IPS-15b (cell line): ENCODE measurements at regions not wholly inside any gene's neighbourhood (a gene's known extent, or its start where the extent isn't known, plus 50 kb on each side); places are given as distances from the start of the nearest gene placed in this dataset.

Source experiments
- H3K27me3 ChIP-seq: one replicate; pipeline ENCODE4 v1.6.1; 2013; ENCODE audit warnings: low read length; ENCODE audit not compliant: control insufficient read depth, insufficient read depth
- H3K36me3 ChIP-seq: one replicate; pipeline ENCODE4 v1.6.1; 2013; ENCODE audit warnings: low read length; ENCODE audit not compliant: control insufficient read depth, insufficient read depth
- H3K4me1 ChIP-seq: one replicate; pipeline ENCODE4 v1.6.1; 2013; ENCODE audit warnings: mild to moderate bottlenecking, low read length; ENCODE audit not compliant: control insufficient read depth, insufficient read depth
- H3K4me3 ChIP-seq: one replicate; pipeline ENCODE4 v1.5.1; 2013; ENCODE audit warnings: low read depth, low read length
- H3K9ac ChIP-seq: one replicate; pipeline ENCODE4 v1.6.1; 2013; ENCODE audit warnings: low read depth, mild to moderate bottlenecking, low read length
- H3K9me3 ChIP-seq: one replicate; pipeline ENCODE4 v1.6.1; 2013; ENCODE audit warnings: mild to moderate bottlenecking, low read length; ENCODE audit not compliant: control insufficient read depth, insufficient read depth

GRCh38 chr10:56599201-56599600 lies 238.1 kb upstream of the ZWINT start:
- H3K36me3 ChIP-seq = no peaks in the 10 kb centered on the region
- H3K9me3 ChIP-seq = no peaks in the 10 kb centered on the region
- no peaks in the 10 kb centered on the region for H3K27me3 ChIP-seq
- no peak overlapping the region for H3K4me3 ChIP-seq
- H3K9ac ChIP-seq = no peak overlapping the region
- no peaks in the 10 kb centered on the region for H3K4me1 ChIP-seq

- Histone ChIP-seq H3K4me1 (no peaks in the 10 kb centered on the region), H3K9me3 (no peaks in the 10 kb centered on the region), H3K9ac (no peak overlapping the region), H3K27me3 (no peaks in the 10 kb centered on the region), H3K36me3 (no peaks in the 10 kb centered on the region), H3K4me3 (no peak overlapping the region)
These were observed 235.2 kb upstream of the ZWINT start for GRCh38 chr10:56596257-56596656.

- Histone ChIP-seq H3K9ac (no peak overlapping the region), H3K4me1 (no peaks in the 10 kb centered on the region), H3K9me3 (no peaks in the 10 kb centered on the region), H3K4me3 (no peak overlapping the region), H3K36me3 (no peaks in the 10 kb centered on the region), H3K27me3 (no peaks in the 10 kb centered on the region)
These were observed 232.1 kb upstream of the ZWINT start for GRCh38 chr10:56593120-56593519.

GRCh38 chr10:56586461-56586891 lies 225.4 kb upstream of the ZWINT start:
- Histone ChIP-seq H3K9ac (no peak overlapping the region), H3K27me3 (no peaks in the 10 kb centered on the region), H3K36me3 (no peaks in the 10 kb centered on the region), H3K4me1 (no peaks in the 10 kb centered on the region), H3K9me3 (no peaks in the 10 kb centered on the region), H3K4me3 (no peak overlapping the region)

GRCh38 chr10:56585447-56586171 lies 224.6 kb upstream of the ZWINT start:
- Histone ChIP-seq H3K36me3 (no peaks in the 10 kb centered on the region), H3K4me3 (no peak overlapping the region), H3K9ac (no peak overlapping the region), H3K9me3 (no peaks in the 10 kb centered on the region), H3K27me3 (no peaks in the 10 kb centered on the region), H3K4me1 (no peaks in the 10 kb centered on the region)

DNA sequence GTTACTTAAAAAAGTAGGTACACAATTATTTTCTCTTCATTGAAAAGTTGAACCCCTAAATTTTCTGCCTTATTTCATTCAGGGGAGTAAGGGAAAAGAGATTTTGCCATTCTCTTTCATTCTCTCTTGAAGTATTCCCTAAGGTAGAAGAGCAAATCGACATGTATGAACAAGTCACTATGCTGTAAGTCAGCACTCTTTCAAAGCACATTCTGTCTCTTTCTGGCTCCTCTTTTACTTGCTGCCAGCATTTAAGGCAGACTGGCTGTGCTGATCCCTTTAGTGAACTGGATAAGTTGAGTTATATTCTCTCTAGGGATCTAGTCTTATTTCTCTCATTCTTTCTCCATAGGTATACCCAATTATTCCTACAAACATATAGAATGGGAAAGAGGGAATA lies 222.3 kb upstream of the ZWINT start:
- Histone ChIP-seq H3K36me3 (no peaks in the 10 kb centered on the region), H3K27me3 (no peaks in the 10 kb centered on the region), H3K4me1 (no peaks in the 10 kb centered on the region), H3K9me3 (no peaks in the 10 kb centered on the region), H3K4me3 (no peak overlapping the region), H3K9ac (no peak overlapping the region)

- H3K9me3 ChIP-seq = peaks cover 3% of the 10 kb centered on the region
- no peaks in the 10 kb centered on the region for H3K4me1 ChIP-seq
- no peaks in the 10 kb centered on the region for H3K27me3 ChIP-seq
- no peak overlapping the region for H3K9ac ChIP-seq
- no peak overlapping the region for H3K4me3 ChIP-seq
- H3K36me3 ChIP-seq = no peaks in the 10 kb centered on the region
These were observed 206.5 kb upstream of the ZWINT start for GRCh38 chr10:56567580-56567979.

- no peak overlapping the region for H3K9ac ChIP-seq
- no peaks in the 10 kb centered on the region for H3K36me3 ChIP-seq
- no peaks in the 10 kb centered on the region for H3K4me1 ChIP-seq
- no peaks in the 10 kb centered on the region for H3K27me3 ChIP-seq
- no peak overlapping the region for H3K4me3 ChIP-seq
- no peaks in the 10 kb centered on the region for H3K9me3 ChIP-seq
These were observed 200.3 kb upstream of the ZWINT start for GRCh38 chr10:56561336-56561735.

DNA sequence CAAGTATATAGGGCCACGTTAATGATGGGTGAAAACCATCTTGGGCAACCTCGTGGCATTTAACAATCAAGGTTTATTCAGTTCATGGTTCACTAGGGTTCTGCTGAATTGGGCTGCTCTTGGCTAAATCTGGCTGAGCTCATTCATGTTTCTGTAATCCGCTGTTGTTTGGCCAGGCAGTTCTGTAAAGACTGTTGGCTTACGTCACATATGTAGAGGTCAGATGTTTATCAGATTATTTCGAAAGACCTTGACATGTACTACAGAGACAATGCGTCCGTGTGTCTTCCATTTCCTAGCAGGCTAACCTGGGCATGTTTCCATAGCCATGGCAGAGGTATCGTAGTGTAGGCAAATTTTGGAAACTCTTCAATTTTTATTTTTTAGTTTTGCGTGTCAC lies 190.0 kb upstream of the ZWINT start:
- Histone ChIP-seq H3K4me3 (no peak overlapping the region), H3K9ac (no peak overlapping the region), H3K36me3 (no peaks in the 10 kb centered on the region), H3K4me1 (no peaks in the 10 kb centered on the region), H3K27me3 (no peaks in the 10 kb centered on the region), H3K9me3 (no peaks in the 10 kb centered on the region)

- Histone ChIP-seq H3K4me3 (no peak overlapping the region), H3K9ac (no peak overlapping the region), H3K9me3 (no peaks in the 10 kb centered on the region), H3K4me1 (no peaks in the 10 kb centered on the region), H3K27me3 (no peaks in the 10 kb centered on the region), H3K36me3 (no peaks in the 10 kb centered on the region)
These were observed 186.1 kb upstream of the ZWINT start for GRCh38 chr10:56547163-56547562.

GRCh38 chr10:56537984-56538383 lies 176.9 kb upstream of the ZWINT start:
- H3K36me3 ChIP-seq = no peaks in the 10 kb centered on the region
- H3K27me3 ChIP-seq = peaks cover 6% of the 10 kb centered on the region
- no peaks in the 10 kb centered on the region for H3K4me1 ChIP-seq
- no peak overlapping the region for H3K4me3 ChIP-seq
- no peak overlapping the region for H3K9ac ChIP-seq
- no peaks in the 10 kb centered on the region for H3K9me3 ChIP-seq

DNA sequence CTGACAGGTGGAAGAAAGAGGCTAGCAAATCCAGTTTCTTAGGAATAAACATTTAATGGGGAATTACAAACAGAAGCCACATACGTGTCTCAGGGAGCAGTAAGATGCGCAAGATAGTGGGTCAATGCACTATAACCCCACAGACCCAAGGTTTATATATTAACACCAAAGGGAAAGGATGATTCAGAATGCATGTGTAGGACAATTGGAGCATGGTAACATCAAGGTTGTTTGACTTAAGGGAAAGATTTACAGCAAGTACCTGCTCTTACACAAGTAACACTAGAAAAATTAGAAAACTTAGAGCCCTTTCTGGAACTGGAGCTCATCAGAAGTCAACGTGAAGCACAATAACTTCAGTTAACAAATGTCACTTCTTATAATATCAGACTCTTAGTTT lies 161.1 kb upstream of the ZWINT start:
- Histone ChIP-seq H3K36me3 (no peaks in the 10 kb centered on the region), H3K4me3 (no peak overlapping the region), H3K9ac (no peak overlapping the region), H3K9me3 (no peaks in the 10 kb centered on the region), H3K4me1 (no peaks in the 10 kb centered on the region), H3K27me3 (no peaks in the 10 kb centered on the region)
